Upper lobe of right lung (tissue), 1 donor: ENCODE measurements at regions not wholly inside any gene's neighbourhood (a gene's known extent, or its start where the extent isn't known, plus 50 kb on each side); places are given as distances from the start of the nearest gene placed in this dataset.

Source experiments
- ATAC-seq: fragments of 200-7000 bp; cut with Tn5 transposase; one replicate; pipeline ENCODE4 v1.9.1; 2020; ENCODE audit warnings: mild to moderate bottlenecking, moderate library complexity
- DNase-seq: peaks from one replicate; pipeline ENCODE4 v3.0.0-alpha.2; 2020
- H3K27ac ChIP-seq: fragments of 200-600 bp; one replicate; pipeline ENCODE4 v1.8.0; 2022
- H3K27me3 ChIP-seq: fragments of 200-600 bp; one replicate; pipeline ENCODE4 v1.8.0; 2022; ENCODE audit warnings: mild to moderate bottlenecking
- H3K36me3 ChIP-seq: fragments of 200-600 bp; one replicate; pipeline ENCODE4 v1.8.0; 2022
- H3K4me1 ChIP-seq: fragments of 200-600 bp; one replicate; pipeline ENCODE4 v1.8.0; 2022
- H3K4me3 ChIP-seq: fragments of 200-600 bp; one replicate; pipeline ENCODE4 v1.8.0; 2022; ENCODE audit warnings: mild to moderate bottlenecking
- H3K9me3 ChIP-seq: fragments of 200-600 bp; one replicate; pipeline ENCODE4 v1.8.0; 2022
- intact Hi-C: fragments of 100-400 bp; cut with DNase I; formaldehyde crosslinking; loops from one replicate; pipeline ENCODE4 v1.11.0; 2022
- TF ChIP-seq, protein P1 (sequence below): fragments of 200-600 bp; IDR thresholded peaks from one replicate; pipeline ENCODE4 v1.8.0; 2022; ENCODE audit warnings: antibody characterized with exemption
- donor health status: DM: no; HTN: yes; CAD: no; lungs with severe emphysema.

DNA sequence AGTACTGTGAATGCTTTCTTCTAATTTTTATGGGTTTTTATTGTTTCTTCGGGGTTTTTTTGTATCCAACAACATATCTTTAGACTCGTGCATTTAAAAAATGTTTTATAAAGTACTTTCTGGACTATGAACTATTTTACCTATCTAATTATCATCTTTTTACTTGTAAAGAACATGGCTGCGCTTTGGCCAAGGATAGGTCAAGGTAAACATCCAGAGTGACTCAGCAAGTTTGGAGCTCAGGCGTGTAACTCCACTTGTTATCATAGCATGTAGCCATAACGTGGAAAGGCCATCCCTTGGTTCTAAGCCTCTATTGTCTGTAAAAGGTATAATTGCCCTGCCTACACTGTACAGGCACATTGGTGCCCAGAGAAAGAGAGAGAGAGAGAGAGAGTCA is 818.0 kb upstream of the GOT2 start:
- intact Hi-C loops: no loop called here
- no peak for DNase-seq
- Histone ChIP-seq H3K36me3 (no peaks in the 10 kb centered on the region), H3K4me1 (no peaks in the 10 kb centered on the region), H3K27ac (no peak overlapping the region), H3K9me3 (no peaks in the 10 kb centered on the region), H3K4me3 (no peak overlapping the region), H3K27me3 (no peaks in the 10 kb centered on the region)
- TF ChIP-seq, protein P1, sequence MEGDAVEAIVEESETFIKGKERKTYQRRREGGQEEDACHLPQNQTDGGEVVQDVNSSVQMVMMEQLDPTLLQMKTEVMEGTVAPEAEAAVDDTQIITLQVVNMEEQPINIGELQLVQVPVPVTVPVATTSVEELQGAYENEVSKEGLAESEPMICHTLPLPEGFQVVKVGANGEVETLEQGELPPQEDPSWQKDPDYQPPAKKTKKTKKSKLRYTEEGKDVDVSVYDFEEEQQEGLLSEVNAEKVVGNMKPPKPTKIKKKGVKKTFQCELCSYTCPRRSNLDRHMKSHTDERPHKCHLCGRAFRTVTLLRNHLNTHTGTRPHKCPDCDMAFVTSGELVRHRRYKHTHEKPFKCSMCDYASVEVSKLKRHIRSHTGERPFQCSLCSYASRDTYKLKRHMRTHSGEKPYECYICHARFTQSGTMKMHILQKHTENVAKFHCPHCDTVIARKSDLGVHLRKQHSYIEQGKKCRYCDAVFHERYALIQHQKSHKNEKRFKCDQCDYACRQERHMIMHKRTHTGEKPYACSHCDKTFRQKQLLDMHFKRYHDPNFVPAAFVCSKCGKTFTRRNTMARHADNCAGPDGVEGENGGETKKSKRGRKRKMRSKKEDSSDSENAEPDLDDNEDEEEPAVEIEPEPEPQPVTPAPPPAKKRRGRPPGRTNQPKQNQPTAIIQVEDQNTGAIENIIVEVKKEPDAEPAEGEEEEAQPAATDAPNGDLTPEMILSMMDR: no peak
- ATAC-seq: no peak

DNA sequence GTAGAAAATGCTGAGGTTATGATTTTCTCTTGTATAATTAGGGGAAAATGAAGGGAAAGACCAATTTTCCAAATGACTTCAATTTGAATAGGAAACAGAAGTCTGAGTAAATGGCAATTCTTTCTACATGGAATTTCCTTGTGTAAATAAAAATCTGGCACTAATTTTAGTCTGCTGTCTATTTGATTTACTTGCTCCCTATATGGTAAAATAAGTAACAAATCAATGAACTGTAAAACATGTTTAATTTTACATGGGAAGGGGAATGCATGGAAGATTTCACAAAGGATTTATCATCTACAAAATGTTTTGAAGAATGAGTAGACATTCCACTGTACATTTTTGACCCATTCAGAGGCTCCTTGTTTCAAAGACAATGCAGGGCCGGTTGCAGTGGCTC is 811.6 kb upstream of the GOT2 start:
- TF ChIP-seq, protein P1: no peak
- no peak overlapping the region for H3K27ac ChIP-seq
- no peak for ATAC-seq
- H3K4me1 ChIP-seq: no peaks in the 10 kb centered on the region
- no peaks in the 10 kb centered on the region for H3K27me3 ChIP-seq
- H3K4me3 ChIP-seq: no peak overlapping the region
- no peaks in the 10 kb centered on the region for H3K36me3 ChIP-seq
- DNase-seq: no peak
- H3K9me3 ChIP-seq: no peaks in the 10 kb centered on the region
- intact Hi-C loops: no loop called here

DNA sequence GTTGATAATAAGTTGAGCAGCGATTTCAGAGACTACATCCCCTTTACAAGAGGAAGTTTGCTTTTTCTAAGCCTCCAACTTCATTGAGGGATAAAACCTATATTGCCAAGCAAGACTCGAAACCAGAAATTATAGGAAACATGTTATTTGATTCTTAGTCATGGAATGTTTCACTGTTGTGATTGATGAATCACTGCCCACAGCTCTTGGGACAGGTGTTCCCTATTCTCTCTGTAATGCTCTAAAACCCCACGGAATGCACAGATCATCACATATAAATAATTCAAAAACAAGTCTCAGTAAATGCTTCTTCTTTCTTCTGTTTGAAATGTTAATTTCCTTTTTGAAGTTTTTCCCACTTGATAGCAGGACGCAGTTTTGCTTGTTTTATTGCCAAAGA is 809.5 kb upstream of the GOT2 start:
- H3K27me3 ChIP-seq: no peaks in the 10 kb centered on the region
- DNase-seq (no peak), ATAC-seq (no peak)
- H3K4me3 ChIP-seq: no peak overlapping the region
- H3K4me1 ChIP-seq: no peaks in the 10 kb centered on the region
- no peak overlapping the region for H3K27ac ChIP-seq
- intact Hi-C loops: no loop called here
- no peaks in the 10 kb centered on the region for H3K36me3 ChIP-seq
- TF ChIP-seq, protein P1: no peak
- H3K9me3 ChIP-seq: no peaks in the 10 kb centered on the region

DNA sequence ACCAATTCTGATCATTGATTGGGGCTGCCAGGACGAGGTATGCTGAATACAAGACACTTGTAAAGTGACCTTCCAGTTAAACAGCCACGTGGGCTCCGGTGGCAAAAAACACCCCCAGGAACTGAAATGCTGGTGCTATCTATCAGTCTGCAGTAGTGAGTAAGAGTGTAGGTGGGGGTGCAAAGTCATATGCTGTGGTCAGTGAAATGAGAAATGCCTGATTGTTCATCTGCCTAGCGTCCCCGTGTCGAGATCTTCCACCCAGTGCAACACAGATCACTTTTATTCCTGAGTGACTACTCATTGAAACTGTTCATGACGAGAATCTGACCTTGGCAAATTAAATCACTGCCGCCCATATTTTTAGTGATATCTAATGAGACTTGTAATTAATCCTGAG is 806.5 kb upstream of the GOT2 start:
- no peaks in the 10 kb centered on the region for H3K9me3 ChIP-seq
- no peak overlapping the region for H3K27ac ChIP-seq
- intact Hi-C loops: no loop called here
- no peak for DNase-seq
- no peaks in the 10 kb centered on the region for H3K4me1 ChIP-seq
- TF ChIP-seq, protein P1: no peak
- ATAC-seq: no peak
- H3K36me3 ChIP-seq: no peaks in the 10 kb centered on the region
- no peak overlapping the region for H3K4me3 ChIP-seq
- no peaks in the 10 kb centered on the region for H3K27me3 ChIP-seq

DNA sequence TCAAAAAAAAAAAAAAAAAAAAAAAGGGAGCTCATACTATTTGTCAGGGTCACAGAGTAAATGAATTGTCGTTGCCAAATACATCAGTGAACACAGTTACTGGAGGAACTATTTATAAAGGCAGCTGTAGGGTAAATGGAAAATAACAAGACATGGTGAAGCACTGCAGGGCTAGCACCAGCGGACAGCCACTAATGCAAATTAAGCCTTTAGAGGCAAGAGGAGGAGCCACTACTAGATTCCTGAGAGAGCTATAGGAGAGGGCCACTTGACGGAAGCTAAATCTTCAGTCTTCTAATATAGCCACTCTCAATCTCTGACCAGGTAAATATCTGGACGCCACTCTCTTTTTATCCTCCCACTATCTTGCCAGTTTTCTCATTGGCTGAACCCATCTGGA is 801.2 kb upstream of the GOT2 start:
- ATAC-seq (no peak), DNase-seq (no peak)
- intact Hi-C loops: no loop called here
- H3K9me3 ChIP-seq: no peaks in the 10 kb centered on the region
- TF ChIP-seq, protein P1: no peak
- no peaks in the 10 kb centered on the region for H3K4me1 ChIP-seq
- H3K36me3 ChIP-seq: no peaks in the 10 kb centered on the region
- no peak overlapping the region for H3K27ac ChIP-seq
- H3K4me3 ChIP-seq: no peak overlapping the region
- no peaks in the 10 kb centered on the region for H3K27me3 ChIP-seq

DNA sequence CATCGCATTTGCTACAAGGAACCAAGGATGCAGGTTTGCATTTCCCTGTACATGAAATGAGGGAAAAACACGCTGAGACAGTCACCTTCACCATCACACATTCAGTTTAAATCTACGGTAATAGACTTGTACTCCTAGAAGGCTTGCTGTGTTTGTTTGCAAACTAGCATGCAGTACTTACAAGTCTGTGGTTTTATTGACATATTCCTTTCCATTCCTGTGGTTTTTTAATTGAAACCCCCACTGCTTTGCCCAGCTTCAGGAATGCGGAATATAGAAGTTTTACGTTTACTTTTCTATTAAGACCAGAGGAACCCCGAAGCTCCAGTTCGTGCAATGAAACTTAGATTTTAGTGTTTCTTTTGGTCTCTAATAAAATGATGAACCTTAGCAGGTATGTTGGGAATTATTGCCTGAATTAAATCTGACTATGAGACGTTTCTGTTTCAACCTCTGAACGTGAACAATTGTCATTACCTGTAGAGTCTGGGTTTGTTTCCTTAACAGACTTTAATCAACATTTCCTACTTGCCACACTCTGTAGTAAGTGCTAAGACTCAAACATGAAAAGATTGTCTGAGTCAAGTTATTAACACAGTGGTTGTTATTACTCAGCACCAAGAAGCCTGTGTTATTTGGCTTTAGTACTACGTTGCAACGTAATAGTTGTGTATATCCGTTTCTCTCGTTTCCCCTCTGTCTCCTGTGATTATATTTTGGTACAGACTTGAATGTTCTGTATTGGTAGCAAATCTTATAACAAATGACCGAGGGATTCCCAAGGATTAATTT is 793.3 kb upstream of the GOT2 start:
- Histone ChIP-seq H3K27ac (no peak overlapping the region), H3K27me3 (no peaks in the 10 kb centered on the region), H3K4me3 (no peak overlapping the region), H3K9me3 (no peaks in the 10 kb centered on the region), H3K4me1 (no peaks in the 10 kb centered on the region), H3K36me3 (no peaks in the 10 kb centered on the region)
- DNase-seq: no peak
- intact Hi-C loops: no loop called here
- peak; percentile 45 for ATAC-seq
- TF ChIP-seq, protein P1: no peak
